ENCODE measurements at regions not wholly inside any gene's neighbourhood (a gene's known extent, or its start where the extent isn't known, plus 50 kb on each side); places are given as distances from the start of the nearest gene placed in this dataset.

- TF ChIP-seq CTCF (IDR thresholded peaks at IDR 0.05) (no peak), POLR2A (IDR thresholded peaks at IDR 0.05) (no peak)
These were observed 93.9 kb upstream of the SPATA13 start for GRCh38 chr13:24066405-24067295.
